H1 (cell line): ENCODE measurements at regions not wholly inside any gene's neighbourhood (a gene's known extent, or its start where the extent isn't known, plus 50 kb on each side); places are given as distances from the start of the nearest gene placed in this dataset. TPM values are rescaled to one million over a fixed set of nuclear protein-coding genes. Genes with fewer than 3 reads are reported as not detected.
"Not testable (repeated sequence)": the region's sequence is repeated elsewhere in the genome, so short reads cannot be mapped to it uniquely, and the experiment has no call there.

Experiments used
- CTCF ChIA-PET: fragments of 300-600 bp; sonication (Branson Sonifier 250); formaldehyde crosslinking; loops from one replicate; lab custom pipeline; 2021; ENCODE audit not compliant: partially characterized antibody; lab: Charles Lee
- POLR2A ChIA-PET: fragments of 300-600 bp; sonication (Branson Sonifier 250); formaldehyde crosslinking; loops from one replicate; lab custom pipeline; 2021; ENCODE audit warnings: inconsistent platforms; ENCODE audit not compliant: partially characterized antibody; lab: Charles Lee
- DNase-seq, 2 experiments: peaks; one replicate each; pipeline versions ENCODE4 v3.0.0 to v3.0.0-alpha.2; 2010 to 2022; ENCODE audit warnings: low spot score in 2 of 2, low read depth in 1 of 2, mixed read lengths in 1 of 2
- FAIRE-seq: peaks from 2 replicates; lab custom pipeline; 2011; peaks lifted over from hg19 to GRCh38; lab: Jason Lieb, UNC
- H2AFZ ChIP-seq: 2 replicates; pipeline ENCODE4 v1.8.1; 2012; ENCODE audit warnings: low read length, inconsistent platforms
- H2AK5ac ChIP-seq: 2 replicates; pipeline ENCODE4 v1.6.1; 2013; ENCODE audit warnings: low read depth, low read length
- H2BK120ac ChIP-seq: replicated peaks from 2 replicates; pipeline ENCODE3; 2013; ENCODE audit warnings: low read depth, low read length, inconsistent platforms
- H2BK12ac ChIP-seq: 2 replicates; pipeline ENCODE4 v1.6.1; 2013; ENCODE audit warnings: low read depth, low read length
- H2BK15ac ChIP-seq: 2 replicates; pipeline ENCODE4 v1.6.1; 2013; ENCODE audit warnings: low read length
- H2BK20ac ChIP-seq: 2 replicates; pipeline ENCODE4 v1.6.1; 2013; ENCODE audit warnings: low read length
- H2BK5ac ChIP-seq: 2 replicates; pipeline ENCODE4 v1.6.1; 2013; ENCODE audit warnings: low read depth, low read length
- H3K14ac ChIP-seq: 2 replicates; pipeline ENCODE4 v1.6.1; 2013; ENCODE audit warnings: inconsistent platforms; ENCODE audit not compliant: insufficient read length
- H3K18ac ChIP-seq: 2 replicates; pipeline ENCODE4 v1.6.1; 2013; ENCODE audit warnings: low read length; ENCODE audit errors: extremely low read depth
- H3K23ac ChIP-seq: 2 replicates; pipeline ENCODE4 v1.6.1; 2013; ENCODE audit warnings: inconsistent platforms; ENCODE audit not compliant: insufficient read length
- H3K23me2 ChIP-seq: 2 replicates; pipeline ENCODE4 v1.6.1; 2013; ENCODE audit warnings: low read depth, low read length
- H3K27ac ChIP-seq: 2 replicates; pipeline ENCODE4 v1.6.1; 2011; ENCODE audit warnings: low read depth, low read length, inconsistent platforms
- H3K27me3 ChIP-seq, 4 experiments: replicated peaks in 1 of 4; 1 replicate in 1 of 4; 2 replicates in 3 of 4; pipeline versions ENCODE4 v1.6.1 to v1.8.1; 2011 to 2013; ENCODE audit warnings: low read length in 3 of 4, mild to moderate bottlenecking in 3 of 4, inconsistent platforms in 2 of 4, mixed read lengths in 2 of 4, moderate library complexity in 1 of 4; ENCODE audit not compliant: control insufficient read depth in 3 of 4, insufficient read depth in 3 of 4; ENCODE audit errors: extremely low read depth in 1 of 4
- H3K36me3 ChIP-seq, 4 experiments: 2 replicates each; pipeline versions ENCODE4 v1.6.1 to v1.8.1; 2011 to 2013; ENCODE audit warnings: mild to moderate bottlenecking in 4 of 4, low read length in 3 of 4, moderate library complexity in 2 of 4, control low read depth in 1 of 4, inconsistent platforms in 1 of 4; ENCODE audit not compliant: insufficient read depth in 4 of 4, control insufficient read depth in 2 of 4
- H3K4ac ChIP-seq: replicated peaks from 2 replicates; pipeline ENCODE3; 2013; ENCODE audit warnings: low read length, low read depth, mixed read lengths, inconsistent platforms; ENCODE audit not compliant: insufficient read length
- H3K4me1 ChIP-seq, 4 experiments: replicated peaks in 1 of 4; 1 replicate in 1 of 4; 2 replicates in 3 of 4; pipeline versions ENCODE4 v1.6.1 to v1.8.1; 2011 to 2013; ENCODE audit warnings: low read length in 3 of 4, inconsistent platforms in 2 of 4, mixed read lengths in 1 of 4; ENCODE audit not compliant: insufficient read depth in 4 of 4, control insufficient read depth in 3 of 4
- H3K4me2 ChIP-seq, 2 experiments: 2 replicates each; pipeline versions ENCODE4 v1.6.1 to v1.8.1; 2011 to 2013; ENCODE audit warnings: low read depth in 2 of 2, low read length in 2 of 2, control low read depth in 1 of 2, inconsistent platforms in 1 of 2, mild to moderate bottlenecking in 1 of 2; ENCODE audit not compliant: insufficient read depth in 1 of 2
- H3K4me3 ChIP-seq, 4 experiments: fragments of 200-600, 300-600 bp in 1 of 4; sonication (generic), shearing (Covaris generic), sonication (Bioruptor Twin) in 1 of 4; 2 replicates each; pipeline versions ENCODE4 v1.5.1 to v1.8.1; 2011 to 2016; ENCODE audit warnings: low read length in 4 of 4, low read depth in 3 of 4, control low read depth in 2 of 4, inconsistent platforms in 2 of 4, mild to moderate bottlenecking in 2 of 4, mixed read lengths in 1 of 4, moderate library complexity in 1 of 4; ENCODE audit not compliant: insufficient read depth in 2 of 4; ENCODE audit errors: extremely low read depth in 1 of 4
- H3K56ac ChIP-seq: replicated peaks from 2 replicates; pipeline ENCODE3; 2013; ENCODE audit warnings: low read depth, mild to moderate bottlenecking, mixed read lengths, low read length, inconsistent platforms; ENCODE audit not compliant: insufficient read length
- H3K79me1 ChIP-seq: 2 replicates; pipeline ENCODE4 v1.6.1; 2013; ENCODE audit warnings: low read depth, low read length, control low read depth
- H3K79me2 ChIP-seq, 2 experiments: 2 replicates each; pipeline versions ENCODE4 v1.6.1 to v1.8.1; 2012 to 2013; ENCODE audit warnings: low read length in 2 of 2, mild to moderate bottlenecking in 2 of 2, inconsistent platforms in 1 of 2; ENCODE audit not compliant: insufficient read depth in 2 of 2, control insufficient read depth in 1 of 2
- H3K9ac ChIP-seq, 4 experiments: replicated peaks in 1 of 4; 1 replicate in 1 of 4; 2 replicates in 3 of 4; pipeline versions ENCODE4 v1.6.1 to v1.8.1; 2011 to 2013; ENCODE audit warnings: low read depth in 3 of 4, low read length in 3 of 4, control low read depth in 2 of 4, mild to moderate bottlenecking in 2 of 4, moderate library complexity in 2 of 4, inconsistent platforms in 1 of 4; ENCODE audit errors: extremely low read depth in 1 of 4
- H3K9me3 ChIP-seq, 2 experiments: 2 replicates each; pipeline versions ENCODE4 v1.6.1 to v1.8.1; 2012 to 2013; ENCODE audit warnings: mild to moderate bottlenecking in 2 of 2, moderate library complexity in 2 of 2, control low read depth in 1 of 2, inconsistent platforms in 1 of 2, low read depth in 1 of 2, low read length in 1 of 2, mixed read lengths in 1 of 2; ENCODE audit not compliant: insufficient read depth in 2 of 2
- H4K20me1 ChIP-seq, 2 experiments: replicated peaks in 1 of 2; 2 replicates each; pipeline versions ENCODE3 to v1.8.1; 2011 to 2013; ENCODE audit warnings: inconsistent platforms in 2 of 2, low read length in 2 of 2, mild to moderate bottlenecking in 1 of 2; ENCODE audit not compliant: insufficient read depth in 2 of 2, control insufficient read depth in 1 of 2
- H4K5ac ChIP-seq: 2 replicates; pipeline ENCODE4 v1.6.1; 2013; ENCODE audit warnings: low read length, low read depth, mixed read lengths, inconsistent platforms; ENCODE audit not compliant: insufficient read length
- H4K8ac ChIP-seq: 2 replicates; pipeline ENCODE4 v1.8.0; 2013; ENCODE audit warnings: mild to moderate bottlenecking, moderate library complexity, low read length, inconsistent platforms; ENCODE audit not compliant: insufficient read depth; ENCODE audit errors: extremely low read depth
- H4K91ac ChIP-seq: replicated peaks from 2 replicates; pipeline ENCODE3; 2013; ENCODE audit warnings: low read length, mixed read lengths, inconsistent platforms; ENCODE audit not compliant: insufficient read length
- WGBS, 2 experiments: shearing (Covaris generic) in 1 of 2; methylation state at CpG; one replicate each; pipeline versions ENCODE4 v1.1.6 to v1.1.7; 2013 to 2015; ENCODE audit warnings: low lambda C conversion rate in 2 of 2, mixed read lengths in 2 of 2, inconsistent platforms in 1 of 2, low coverage in 1 of 2, missing lambda C conversion rate in 1 of 2; ENCODE audit not compliant: insufficient replicate concordance in 2 of 2, insufficient coverage in 1 of 2, insufficient read length in 1 of 2; ENCODE audit errors: extremely low coverage in 1 of 2, missing lambda C conversion rate in 1 of 2; 5-methylcytosine and 5-hydroxymethylcytosine counted together
- small RNA-seq: library from polyadenylated mRNA; stranded (forward); fragments of <200 nt; extraction: miRNeasy Mini kit (QIAGEN cat#:217004); gene quantifications from one replicate; pipeline ENCODE3, GENCODE V24; 2013; ENCODE audit not compliant: insufficient read depth

- H4K20me1 ChIP-seq, H2BK20ac ChIP-seq, POLR2A ChIA-PET, H3K9ac ChIP-seq, H3K23me2 ChIP-seq, H3K79me1 ChIP-seq, H2BK12ac ChIP-seq, H3K4me3 ChIP-seq, FAIRE-seq, H2BK120ac ChIP-seq, H4K5ac ChIP-seq, H4K91ac ChIP-seq, H3K18ac ChIP-seq, H2BK15ac ChIP-seq, H2AFZ ChIP-seq, H4K8ac ChIP-seq, H3K4me2 ChIP-seq, H3K4me1 ChIP-seq, H2AK5ac ChIP-seq, H3K36me3 ChIP-seq, DNase-seq, H3K27me3 ChIP-seq, H3K79me2 ChIP-seq, H3K9me3 ChIP-seq, H3K56ac ChIP-seq, H2BK5ac ChIP-seq, H3K4ac ChIP-seq, H3K23ac ChIP-seq, H3K27ac ChIP-seq, H3K14ac ChIP-seq: not testable (repeated sequence)
- 96% methylated on average over 7 of the region's 7 CpGs; no CpG with 5 or more reads in 1 of the 2 experiments for WGBS, 2 experiments
- CTCF ChIA-PET: interaction anchor here (1.1 to 2.0 kb wide), 5 partner anchors 28 to 167 kb away, joined by 3 to 5 read pairs (median 5); no protein-coding TSS in a partner anchor
Measured at GRCh38 chr15:53810306-53810705, 50.8 kb upstream of the WDR72 start.

Small RNA genes in the stretch of these regions (small RNA-seq; reads per million reads assigned to genes)
- not detected for gene AC084759.1
